GM12865 (cell line): ENCODE measurements at regions not wholly inside any gene's neighbourhood (a gene's known extent, or its start where the extent isn't known, plus 50 kb on each side); places are given as distances from the start of the nearest gene placed in this dataset.

Experiments
- DNase-seq: peaks from one replicate; pipeline ENCODE4 v3.0.0; 2010; ENCODE audit warnings: low read depth
- H3K4me3 ChIP-seq: 2 replicates; pipeline ENCODE4 v1.5.1; 2011; ENCODE audit warnings: mild to moderate bottlenecking, low read depth, low read length, control low read depth
- CTCF ChIP-seq: IDR thresholded peaks from 2 replicates; pipeline ENCODE4 v1.5.1; 2011; ENCODE audit warnings: low read length, control low read depth, low read depth, inconsistent platforms; ENCODE audit not compliant: insufficient read depth; ENCODE audit errors: missing control alignments

GRCh38 chr4:60016971-60017370, 1183.2 kb upstream of the ADGRL3 start:
- TF ChIP-seq CTCF: no peak
- no peak overlapping the region for H3K4me3 ChIP-seq
- DNase-seq: no peak

- no peak for TF ChIP-seq CTCF
- no peak for DNase-seq
- H3K4me3 ChIP-seq: no peak overlapping the region
These were observed 1180.9 kb upstream of the ADGRL3 start for GRCh38 chr4:60019180-60019579.

GRCh38 chr4:60019946-60020345, 1180.2 kb upstream of the ADGRL3 start:
- TF ChIP-seq CTCF: no peak
- H3K4me3 ChIP-seq: no peak overlapping the region
- no peak for DNase-seq

GRCh38 chr4:60020389-60020788, 1179.7 kb upstream of the ADGRL3 start:
- H3K4me3 ChIP-seq: no peak overlapping the region
- no peak for DNase-seq
- no peak for TF ChIP-seq CTCF

- no peak overlapping the region for H3K4me3 ChIP-seq
- TF ChIP-seq CTCF: no peak
- DNase-seq: no peak
These were observed 1166.3 kb upstream of the ADGRL3 start for GRCh38 chr4:60033826-60034225.

- H3K4me3 ChIP-seq: no peak overlapping the region
- DNase-seq: no peak
- TF ChIP-seq CTCF: no peak
These were observed 1165.8 kb upstream of the ADGRL3 start for GRCh38 chr4:60034361-60034760.

- no peak for DNase-seq
- H3K4me3 ChIP-seq: no peak overlapping the region
- no peak for TF ChIP-seq CTCF
These were observed 1160.2 kb upstream of the ADGRL3 start for GRCh38 chr4:60039908-60040307.
